Fibroblast of upper back skin (primary cell): ENCODE measurements at regions not wholly inside any gene's neighbourhood (a gene's known extent, or its start where the extent isn't known, plus 50 kb on each side); places are given as distances from the start of the nearest gene placed in this dataset.
"Not testable (repeated sequence)": the region's sequence is repeated elsewhere in the genome, so short reads cannot be mapped to it uniquely, and the experiment has no call there.

Experiments used
- DNase-seq: peaks from one replicate; pipeline ENCODE4 v3.0.0-alpha.2; 2013

- no peak for DNase-seq
Measured at GRCh38 chr5:20370061-20370460, 382.1 kb upstream of the CDH18 start.

GRCh38 chr5:20369518-20369885, 381.5 kb upstream of the CDH18 start:
- no peak for DNase-seq

GRCh38 chr5:20368571-20369517, 380.8 kb upstream of the CDH18 start:
- no peak for DNase-seq

GRCh38 chr5:20367178-20367577, 379.2 kb upstream of the CDH18 start:
- no peak for DNase-seq

GRCh38 chr5:20360263-20360662, 372.3 kb upstream of the CDH18 start:
- DNase-seq, result no peak

- DNase-seq, result no peak
Measured at GRCh38 chr5:20359377-20359776, 371.4 kb upstream of the CDH18 start.

GRCh38 chr5:20353499-20353898, 365.5 kb upstream of the CDH18 start:
- DNase-seq, result no peak

GRCh38 chr5:20351849-20352248, 363.8 kb upstream of the CDH18 start:
- no peak for DNase-seq

GRCh38 chr5:20348321-20348720, 360.3 kb upstream of the CDH18 start:
- DNase-seq, result no peak

- no peak for DNase-seq
Measured at GRCh38 chr5:20347334-20347733, 359.3 kb upstream of the CDH18 start.

- no peak for DNase-seq
Measured at GRCh38 chr5:20340126-20340525, 352.1 kb upstream of the CDH18 start.

GRCh38 chr5:20335978-20336377, 348.0 kb upstream of the CDH18 start:
- DNase-seq, result no peak

- DNase-seq, result no peak
Measured at GRCh38 chr5:20331826-20332225, 343.8 kb upstream of the CDH18 start.

- no peak for DNase-seq
Measured at GRCh38 chr5:20323323-20323722, 335.3 kb upstream of the CDH18 start.

- no peak for DNase-seq
Measured at GRCh38 chr5:20307391-20307790, 319.4 kb upstream of the CDH18 start.

- no peak for DNase-seq
Measured at GRCh38 chr5:20305463-20305862, 317.5 kb upstream of the CDH18 start.

- not testable (repeated sequence) for DNase-seq
Measured at GRCh38 chr5:20304570-20304969, 316.6 kb upstream of the CDH18 start.

GRCh38 chr5:20300110-20300509, 312.1 kb upstream of the CDH18 start:
- peak; percentile 9 for DNase-seq

GRCh38 chr5:20294696-20295095, 306.7 kb upstream of the CDH18 start:
- DNase-seq, result no peak

GRCh38 chr5:20291766-20292165, 303.8 kb upstream of the CDH18 start:
- no peak for DNase-seq

GRCh38 chr5:20287640-20288039, 299.6 kb upstream of the CDH18 start:
- DNase-seq, result no peak

- DNase-seq, result peak; percentile 79
Measured at GRCh38 chr5:20286512-20286911, 298.5 kb upstream of the CDH18 start.

GRCh38 chr5:20276959-20277263, 288.9 kb upstream of the CDH18 start:
- no peak for DNase-seq

- peak; percentile 91 for DNase-seq
Measured at GRCh38 chr5:20276061-20276958, 288.3 kb upstream of the CDH18 start.
